ENCODE measurements at regions not wholly inside any gene's neighbourhood (a gene's known extent, or its start where the extent isn't known, plus 50 kb on each side); places are given as distances from the start of the nearest gene placed in this dataset.
A peak's percentile ranks its signal among the peaks of the same experiment; 100 is the strongest.
"Not testable (repeated sequence)": the region's sequence is repeated elsewhere in the genome, so short reads cannot be mapped to it uniquely, and the experiment has no call there.

GRCh38 chr1:121097127-121097866, 86.8 kb downstream of the FAM72B start:
- not testable (repeated sequence) for H3K9ac ChIP-seq (ENCODE audit: extremely low read depth, insufficient read length, low read length); H2BK5ac ChIP-seq (ENCODE audit: insufficient read length, low read length); H2BK15ac ChIP-seq (ENCODE audit: low read depth, low read length); H3K56ac ChIP-seq (ENCODE audit: insufficient read length, low read depth, low read length); H4K91ac ChIP-seq (ENCODE audit: insufficient read length, low read depth, low read length); H3K27ac ChIP-seq (ENCODE audit: insufficient read length, low read depth, low read length); H3K79me2 ChIP-seq (ENCODE audit: insufficient read depth, low read length); H3K27me3 ChIP-seq (ENCODE audit: insufficient read depth, low read length); H3K27me3 Mint-ChIP-seq (ENCODE audit: low read depth); H4K5ac ChIP-seq (ENCODE audit: insufficient read length, low read depth, low read length); H3K4me1 ChIP-seq (ENCODE audit: insufficient read depth, low read length); H4K8ac ChIP-seq (replicated peaks; ENCODE audit: insufficient read length, low read depth, low read length); H3K36me3 Mint-ChIP-seq (ENCODE audit: insufficient read depth in 1 of 3, low read depth in 3 of 3); H3K9me3 ChIP-seq (ENCODE audit: control insufficient read depth, low read depth, low read length); H2BK20ac ChIP-seq (ENCODE audit: low read depth, low read length, poor library complexity, severe bottlenecking); H3K4me1 Mint-ChIP-seq; H4K20me1 ChIP-seq (ENCODE audit: control insufficient read depth, insufficient read depth, insufficient read length); H2AK5ac ChIP-seq (ENCODE audit: insufficient read length, low read length); H3T11ph ChIP-seq (ENCODE audit: low read length); H3K18ac ChIP-seq (ENCODE audit: insufficient read length, low read depth, low read length); H2BK120ac ChIP-seq (ENCODE audit: low read depth, low read length, poor library complexity, severe bottlenecking); H3K23me2 ChIP-seq (ENCODE audit: insufficient read length, low read depth, low read length, poor library complexity, severe bottlenecking); H2AFZ ChIP-seq (ENCODE audit: low read length); H3K23ac ChIP-seq (ENCODE audit: insufficient read length, low read depth, low read length); H3K4ac ChIP-seq (ENCODE audit: low read depth, low read length); H3K79me1 ChIP-seq (ENCODE audit: insufficient read depth, low read depth, low read length, poor library complexity, severe bottlenecking); H3K4me2 ChIP-seq (ENCODE audit: insufficient read depth, insufficient read length, low read length); H3K14ac ChIP-seq (ENCODE audit: insufficient read depth, low read length); H3K9me3 Mint-ChIP-seq; H2BK12ac ChIP-seq (ENCODE audit: insufficient read length, low read depth, low read length); H3K27ac Mint-ChIP-seq
- DNase-seq: peak; percentile 88
- no CpG with 5 or more reads among the region's 69 CpGs for WGBS (ENCODE audit: extremely low coverage, insufficient read length, low lambda C conversion rate)
- TF ChIP-seq, protein P1, sequence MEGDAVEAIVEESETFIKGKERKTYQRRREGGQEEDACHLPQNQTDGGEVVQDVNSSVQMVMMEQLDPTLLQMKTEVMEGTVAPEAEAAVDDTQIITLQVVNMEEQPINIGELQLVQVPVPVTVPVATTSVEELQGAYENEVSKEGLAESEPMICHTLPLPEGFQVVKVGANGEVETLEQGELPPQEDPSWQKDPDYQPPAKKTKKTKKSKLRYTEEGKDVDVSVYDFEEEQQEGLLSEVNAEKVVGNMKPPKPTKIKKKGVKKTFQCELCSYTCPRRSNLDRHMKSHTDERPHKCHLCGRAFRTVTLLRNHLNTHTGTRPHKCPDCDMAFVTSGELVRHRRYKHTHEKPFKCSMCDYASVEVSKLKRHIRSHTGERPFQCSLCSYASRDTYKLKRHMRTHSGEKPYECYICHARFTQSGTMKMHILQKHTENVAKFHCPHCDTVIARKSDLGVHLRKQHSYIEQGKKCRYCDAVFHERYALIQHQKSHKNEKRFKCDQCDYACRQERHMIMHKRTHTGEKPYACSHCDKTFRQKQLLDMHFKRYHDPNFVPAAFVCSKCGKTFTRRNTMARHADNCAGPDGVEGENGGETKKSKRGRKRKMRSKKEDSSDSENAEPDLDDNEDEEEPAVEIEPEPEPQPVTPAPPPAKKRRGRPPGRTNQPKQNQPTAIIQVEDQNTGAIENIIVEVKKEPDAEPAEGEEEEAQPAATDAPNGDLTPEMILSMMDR (conservative IDR thresholded peaks at IDR 0.05): peak; percentile 54
- peak overlapping the region; percentile 48 to 50; a peak in 4 of 5 replicates for H3K4me3 Mint-ChIP-seq

GRCh38 chr1:121097867-121098215, 86.3 kb downstream of the FAM72B start:
- H4K20me1 ChIP-seq (ENCODE audit: control insufficient read depth, insufficient read depth, insufficient read length); H4K8ac ChIP-seq (replicated peaks; ENCODE audit: insufficient read length, low read depth, low read length); H3T11ph ChIP-seq (ENCODE audit: low read length); H3K27ac Mint-ChIP-seq; H3K4ac ChIP-seq (ENCODE audit: low read depth, low read length); H3K56ac ChIP-seq (ENCODE audit: insufficient read length, low read depth, low read length); H3K9me3 ChIP-seq (ENCODE audit: control insufficient read depth, low read depth, low read length); H3K27ac ChIP-seq (ENCODE audit: insufficient read length, low read depth, low read length); H3K27me3 ChIP-seq (ENCODE audit: insufficient read depth, low read length); H3K9me3 Mint-ChIP-seq; H2BK120ac ChIP-seq (ENCODE audit: low read depth, low read length, poor library complexity, severe bottlenecking); H2BK20ac ChIP-seq (ENCODE audit: low read depth, low read length, poor library complexity, severe bottlenecking); H3K27me3 Mint-ChIP-seq (ENCODE audit: low read depth); H3K4me1 Mint-ChIP-seq; H3K23me2 ChIP-seq (ENCODE audit: insufficient read length, low read depth, low read length, poor library complexity, severe bottlenecking); H4K5ac ChIP-seq (ENCODE audit: insufficient read length, low read depth, low read length); H2BK12ac ChIP-seq (ENCODE audit: insufficient read length, low read depth, low read length); H3K14ac ChIP-seq (ENCODE audit: insufficient read depth, low read length); H2BK5ac ChIP-seq (ENCODE audit: insufficient read length, low read length); H3K79me1 ChIP-seq (ENCODE audit: insufficient read depth, low read depth, low read length, poor library complexity, severe bottlenecking); H2AFZ ChIP-seq (ENCODE audit: low read length); H3K23ac ChIP-seq (ENCODE audit: insufficient read length, low read depth, low read length); H3K79me2 ChIP-seq (ENCODE audit: insufficient read depth, low read length); H3K4me1 ChIP-seq (ENCODE audit: insufficient read depth, low read length); H3K4me2 ChIP-seq (ENCODE audit: insufficient read depth, insufficient read length, low read length); H4K91ac ChIP-seq (ENCODE audit: insufficient read length, low read depth, low read length); H2BK15ac ChIP-seq (ENCODE audit: low read depth, low read length); H3K18ac ChIP-seq (ENCODE audit: insufficient read length, low read depth, low read length); H3K9ac ChIP-seq (ENCODE audit: extremely low read depth, insufficient read length, low read length); H2AK5ac ChIP-seq (ENCODE audit: insufficient read length, low read length); H3K36me3 Mint-ChIP-seq (ENCODE audit: insufficient read depth in 1 of 3, low read depth in 3 of 3): not testable (repeated sequence)
- WGBS (ENCODE audit: extremely low coverage, insufficient read length, low lambda C conversion rate): no CpG with 5 or more reads among the region's 21 CpGs
- H3K4me3 Mint-ChIP-seq: peak overlapping the region; percentile 59 to 78
- DNase-seq: peak; percentile 33
